GM19395 (cell line): ENCODE measurements at regions not wholly inside any gene's neighbourhood (a gene's known extent, or its start where the extent isn't known, plus 50 kb on each side); places are given as distances from the start of the nearest gene placed in this dataset.
"Not testable (repeated sequence)": the region's sequence is repeated elsewhere in the genome, so short reads cannot be mapped to it uniquely, and the experiment has no call there.

ENCODE experiments used
- ATAC-seq: cut with Tn5 transposase; IDR thresholded peaks from one replicate; pipeline ENCODE4 v1.9.1; 2021; ENCODE audit warnings: mild to moderate bottlenecking, moderate library complexity; ENCODE audit not compliant: unreplicated experiment

DNA sequence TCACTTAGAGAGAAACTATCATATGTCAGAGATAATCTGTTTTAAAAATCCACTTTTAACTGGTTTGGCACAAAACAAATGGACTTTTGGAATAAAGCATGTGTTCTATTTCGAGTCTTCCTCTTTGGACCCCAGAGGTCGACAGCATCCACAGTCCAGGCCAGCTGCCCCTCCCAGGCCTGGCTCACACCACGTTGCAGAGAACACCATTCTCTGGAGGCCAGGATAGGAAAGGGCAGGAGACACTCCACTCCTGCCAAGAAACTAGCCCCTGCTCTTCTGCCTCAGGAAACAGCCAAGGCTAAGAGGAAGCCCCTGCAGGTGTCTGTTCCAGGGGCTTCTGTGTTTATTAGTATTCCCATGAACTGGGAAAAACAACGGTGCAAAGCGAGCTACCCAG, 456.6 kb upstream of the ID2 start:
- ATAC-seq: no peak

DNA sequence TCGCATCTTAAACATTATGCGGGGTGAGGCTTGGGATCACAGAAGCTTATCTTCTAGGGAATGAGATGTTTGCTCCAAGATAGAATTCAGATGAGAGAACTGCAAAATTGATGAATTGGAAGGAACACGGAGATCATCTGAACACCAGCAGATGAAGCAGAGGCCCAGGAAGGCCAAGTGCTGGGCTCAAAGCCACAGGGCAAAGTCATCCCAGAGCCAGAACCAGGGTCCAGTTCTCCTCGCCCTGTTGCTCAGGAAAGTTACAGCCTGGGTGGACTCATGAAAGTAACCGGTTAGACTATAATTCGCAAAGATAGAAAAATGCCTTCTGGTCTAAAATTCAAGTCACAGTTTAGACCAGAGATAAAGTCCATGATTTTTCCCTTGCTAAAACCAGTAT, 456.1 kb upstream of the ID2 start:
- no peak for ATAC-seq

DNA sequence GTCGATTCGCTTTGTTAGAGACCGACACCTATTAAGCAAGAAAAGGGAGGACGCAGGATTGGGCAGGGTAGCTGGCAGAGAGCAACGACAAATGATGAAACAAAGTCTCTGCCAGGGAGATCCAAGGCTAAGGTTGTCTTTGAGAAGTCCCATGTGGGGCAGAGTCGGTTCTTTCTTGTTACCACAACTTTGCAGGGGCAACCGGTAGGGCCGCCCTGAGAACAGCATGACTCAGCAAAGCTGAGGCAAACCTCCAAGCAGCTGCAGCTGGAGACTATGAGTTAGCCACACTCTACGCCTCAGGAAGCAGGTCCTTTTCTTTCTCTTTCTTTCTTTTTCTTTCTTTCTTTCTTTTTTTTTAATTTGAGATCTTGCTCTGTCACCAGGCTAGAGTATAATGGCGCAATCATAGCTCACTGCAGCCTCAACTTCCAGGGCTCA, 452.3 kb upstream of the ID2 start:
- peak; percentile 91 for ATAC-seq

DNA sequence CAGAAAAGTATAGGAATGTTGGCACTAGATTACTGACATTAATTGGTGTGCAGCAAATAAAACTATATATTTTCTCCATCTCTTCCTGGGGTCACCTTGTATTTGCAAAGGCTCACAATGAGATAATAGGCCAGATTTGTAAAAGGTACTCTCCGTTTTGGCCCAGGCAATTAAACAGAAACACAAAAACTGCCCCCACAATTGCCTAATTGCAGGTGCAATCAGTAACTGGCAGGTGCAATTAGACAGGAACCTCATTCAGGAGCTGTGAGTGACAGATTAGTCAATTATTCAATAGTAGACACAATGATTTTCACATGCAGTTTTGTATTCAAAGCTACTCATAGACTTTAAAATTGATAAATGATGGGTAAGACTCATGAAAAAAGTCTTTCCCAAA, 451.4 kb upstream of the ID2 start:
- no peak for ATAC-seq

DNA sequence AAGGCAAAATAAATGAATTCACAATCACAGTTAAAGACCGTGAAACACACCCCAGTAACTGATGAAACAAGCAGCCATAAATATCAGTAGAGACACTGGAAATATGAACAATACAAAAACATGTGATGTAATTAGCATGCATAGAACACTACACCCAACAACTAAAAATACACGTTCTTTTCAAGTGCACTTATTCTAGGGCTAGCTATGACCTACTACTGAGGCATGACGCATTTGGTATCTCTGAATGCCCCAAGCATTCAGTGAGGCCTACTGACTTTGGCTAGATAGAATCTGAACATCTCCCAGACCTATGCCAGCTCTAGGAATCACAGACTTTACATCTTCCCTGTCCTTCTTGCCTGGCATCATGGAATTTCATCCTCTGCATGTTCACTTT, 450.0 kb upstream of the ID2 start:
- ATAC-seq: no peak

DNA sequence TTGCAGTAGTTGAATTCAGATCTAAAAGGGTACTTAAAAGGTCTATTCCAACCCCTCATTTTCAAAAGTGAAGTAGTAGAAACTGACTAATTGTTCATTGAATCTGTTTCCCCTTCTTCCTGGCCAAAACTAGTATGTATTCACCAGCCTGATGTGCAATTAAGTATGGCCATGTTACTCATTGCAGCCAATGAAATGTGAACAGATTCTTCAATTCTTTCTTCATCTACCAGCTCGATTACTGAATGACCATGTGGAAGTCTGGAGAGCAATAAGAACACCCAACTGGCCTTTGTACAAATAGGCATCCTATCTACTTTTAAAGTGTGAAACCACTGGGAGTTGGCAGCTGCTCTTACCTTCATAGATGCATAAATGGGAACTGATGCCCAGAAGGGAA, 449.0 kb upstream of the ID2 start:
- no peak for ATAC-seq

DNA sequence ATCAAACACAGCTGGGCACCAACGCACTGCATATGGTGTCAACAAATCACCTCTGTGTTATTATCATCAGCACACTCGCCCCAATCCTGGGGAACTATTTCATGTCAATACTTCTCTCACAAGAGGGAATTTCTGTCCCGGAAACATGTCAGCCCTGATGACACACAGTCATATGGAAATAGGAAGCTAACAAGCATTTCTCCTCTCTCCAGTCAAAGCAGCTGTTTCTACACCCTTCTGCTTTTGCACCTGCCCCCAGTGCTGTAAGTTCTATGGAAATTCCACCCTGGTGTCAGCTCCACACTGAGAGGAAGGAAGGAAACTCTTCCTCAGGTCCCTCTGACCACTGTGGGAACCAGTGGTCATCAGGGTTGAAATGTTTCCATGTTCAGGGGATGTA, 447.6 kb upstream of the ID2 start:
- ATAC-seq: peak; percentile 35

DNA sequence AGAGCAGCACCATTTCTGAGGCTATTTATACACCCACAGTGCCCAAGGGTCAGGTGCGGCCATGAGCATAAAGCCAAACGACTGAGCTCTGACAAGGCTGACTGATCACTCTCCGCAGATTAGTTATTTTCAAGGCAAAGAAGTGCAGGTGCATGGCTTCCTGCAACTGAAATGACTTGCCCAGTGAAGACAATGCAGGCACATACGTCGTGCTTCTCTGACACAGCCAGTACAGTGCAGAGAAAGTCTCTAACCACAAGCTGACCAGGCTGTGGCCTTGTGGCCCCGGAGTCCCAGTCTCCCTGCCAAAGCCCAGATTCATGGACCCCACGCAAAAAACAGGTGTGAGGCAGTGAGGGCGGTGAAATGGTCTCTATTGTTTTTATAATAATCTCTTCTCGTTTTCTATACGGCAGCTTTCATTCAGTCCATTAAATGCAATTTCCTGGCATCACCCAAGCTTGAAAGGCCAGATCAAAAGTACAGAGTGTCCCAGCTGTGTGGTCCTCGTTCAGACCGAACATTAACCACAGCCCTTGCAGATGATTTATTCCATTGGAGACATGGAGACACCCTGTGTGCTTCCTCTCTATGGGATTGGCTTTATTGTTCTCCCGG, 447.0 kb upstream of the ID2 start:
- ATAC-seq: peak; percentile 96

DNA sequence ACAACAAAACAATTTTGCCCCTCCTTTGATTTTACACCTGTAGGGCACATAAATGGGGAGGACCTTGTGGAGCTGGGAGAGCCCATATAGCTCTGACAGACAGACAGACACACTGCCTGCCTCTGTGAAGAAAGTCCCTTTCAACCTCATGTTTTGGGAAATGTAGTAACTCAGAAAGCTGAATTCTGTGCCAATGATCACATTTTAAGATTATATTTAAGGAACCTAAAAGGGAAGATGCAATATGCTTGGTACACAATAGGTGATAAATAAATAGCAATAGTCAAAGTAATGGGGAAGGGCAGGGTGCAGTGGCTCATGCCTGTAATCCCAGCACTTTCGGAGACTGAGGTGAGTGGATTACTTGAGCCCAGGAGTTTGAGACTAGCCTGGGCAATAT, 446.4 kb upstream of the ID2 start:
- no peak for ATAC-seq

DNA sequence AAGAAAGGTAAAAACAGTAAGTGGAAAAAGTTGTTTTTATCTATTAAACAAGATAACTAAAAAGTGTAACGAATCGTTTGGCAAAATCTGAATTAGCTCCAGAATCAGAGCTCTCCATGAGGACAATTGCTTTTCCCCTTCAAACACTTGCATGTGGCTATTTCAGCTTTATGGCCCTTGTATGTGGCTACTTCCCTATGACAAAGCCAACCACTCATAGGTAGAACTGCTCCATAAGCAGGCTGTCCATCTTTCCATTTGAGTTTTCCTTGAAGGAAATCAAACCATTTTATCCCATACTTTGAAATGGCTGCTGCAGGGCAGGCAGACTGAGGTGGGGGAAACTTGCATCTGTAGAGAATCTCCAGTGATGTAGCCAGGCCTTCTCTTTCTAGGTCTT, 445.5 kb upstream of the ID2 start:
- no peak for ATAC-seq

DNA sequence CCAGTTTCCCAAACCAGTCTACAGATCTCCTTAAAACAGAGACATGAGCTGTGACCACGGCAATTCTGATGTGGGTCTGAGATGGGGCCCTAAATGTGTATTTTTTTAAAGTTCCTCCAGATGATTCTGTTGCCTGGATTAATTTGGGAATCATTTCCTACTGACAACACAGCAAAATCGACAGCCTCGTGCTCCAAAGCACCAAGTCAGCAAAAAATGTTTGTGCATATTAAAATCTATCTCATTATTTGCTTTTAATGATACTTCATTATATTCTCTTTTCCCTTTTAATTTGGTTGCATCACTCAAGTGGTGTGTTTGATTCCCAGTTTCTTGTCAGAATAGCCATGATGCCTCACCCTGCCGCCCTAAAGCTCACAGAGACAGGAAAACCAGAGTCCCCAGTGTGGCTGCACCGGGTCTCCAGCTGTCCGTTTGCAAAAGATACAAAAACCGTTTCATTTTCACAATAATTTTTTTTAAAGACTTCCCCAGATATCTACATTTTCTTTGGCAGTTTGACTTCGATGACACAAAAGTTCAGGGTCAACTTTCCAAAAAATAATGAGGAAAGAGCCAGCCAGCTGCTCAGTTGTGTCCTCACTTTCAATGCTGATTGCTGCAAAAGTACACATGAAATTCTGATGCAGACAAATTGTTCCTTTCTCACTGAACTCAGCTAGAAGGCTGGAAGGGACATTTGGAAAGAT, 443.2 kb upstream of the ID2 start:
- ATAC-seq: no peak

DNA sequence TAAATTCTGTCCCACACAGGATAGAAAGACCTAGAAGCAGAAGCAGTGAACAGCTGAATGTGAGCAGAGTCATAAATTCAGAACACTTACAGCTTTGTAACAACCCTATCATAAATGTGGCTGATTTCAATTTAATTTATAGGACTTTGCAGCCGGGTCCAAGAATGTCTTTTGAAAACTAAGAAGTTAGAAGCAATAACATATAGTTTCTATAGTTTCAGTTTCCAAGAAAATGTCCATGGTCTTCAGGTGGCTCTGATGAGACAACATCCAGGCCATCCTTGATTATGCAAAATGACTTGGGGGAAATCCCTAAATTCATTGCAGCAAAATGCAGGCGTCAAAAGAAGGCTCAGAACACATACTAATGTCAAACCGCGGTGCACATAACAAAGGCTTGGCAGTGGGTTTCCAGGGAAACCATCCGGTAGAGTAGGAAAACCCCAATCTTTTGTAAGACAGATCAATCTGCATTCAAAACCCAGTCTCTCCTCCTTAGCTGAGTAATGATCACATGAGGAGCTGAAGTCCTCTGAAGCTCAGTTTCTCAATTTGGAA, 442.2 kb upstream of the ID2 start:
- ATAC-seq: no peak

DNA sequence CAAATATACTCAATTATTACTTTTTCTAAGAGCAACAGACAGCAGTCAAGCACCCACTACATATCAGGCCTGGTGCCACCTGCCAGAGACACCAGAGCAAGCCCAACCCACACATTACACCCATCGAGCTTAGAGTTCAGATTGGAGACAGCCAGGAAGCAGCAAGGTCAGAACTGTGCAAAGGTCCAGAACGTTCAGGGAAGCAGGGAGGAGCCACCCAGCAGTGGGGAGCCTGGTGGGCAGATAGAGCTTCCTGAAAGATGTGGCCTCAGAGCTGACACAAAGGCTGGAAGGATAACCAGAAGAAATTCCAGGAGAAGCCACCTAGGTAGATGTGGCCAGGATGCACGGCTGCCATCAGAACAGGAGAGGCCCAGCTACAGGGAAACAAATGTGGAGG, 440.5 kb upstream of the ID2 start:
- ATAC-seq: no peak

DNA sequence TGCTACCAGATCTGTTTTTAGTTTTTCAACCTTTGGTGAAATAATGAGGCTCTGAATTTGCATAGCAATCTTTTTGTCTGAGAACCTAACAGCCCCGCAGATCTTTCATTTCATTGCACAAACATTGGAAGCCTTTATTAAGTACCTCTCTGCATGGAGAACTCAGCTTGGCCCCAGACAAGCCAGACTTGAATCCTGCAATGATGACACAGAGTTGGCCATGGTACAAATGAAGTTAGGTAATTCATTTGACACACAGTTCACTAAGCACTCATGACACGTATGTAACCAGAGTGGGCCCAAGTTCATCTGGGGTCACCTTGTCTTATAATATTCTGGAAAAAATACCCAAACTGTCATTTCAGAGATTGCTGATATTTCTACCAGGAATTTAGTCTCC, 439.1 kb upstream of the ID2 start:
- no peak for ATAC-seq

DNA sequence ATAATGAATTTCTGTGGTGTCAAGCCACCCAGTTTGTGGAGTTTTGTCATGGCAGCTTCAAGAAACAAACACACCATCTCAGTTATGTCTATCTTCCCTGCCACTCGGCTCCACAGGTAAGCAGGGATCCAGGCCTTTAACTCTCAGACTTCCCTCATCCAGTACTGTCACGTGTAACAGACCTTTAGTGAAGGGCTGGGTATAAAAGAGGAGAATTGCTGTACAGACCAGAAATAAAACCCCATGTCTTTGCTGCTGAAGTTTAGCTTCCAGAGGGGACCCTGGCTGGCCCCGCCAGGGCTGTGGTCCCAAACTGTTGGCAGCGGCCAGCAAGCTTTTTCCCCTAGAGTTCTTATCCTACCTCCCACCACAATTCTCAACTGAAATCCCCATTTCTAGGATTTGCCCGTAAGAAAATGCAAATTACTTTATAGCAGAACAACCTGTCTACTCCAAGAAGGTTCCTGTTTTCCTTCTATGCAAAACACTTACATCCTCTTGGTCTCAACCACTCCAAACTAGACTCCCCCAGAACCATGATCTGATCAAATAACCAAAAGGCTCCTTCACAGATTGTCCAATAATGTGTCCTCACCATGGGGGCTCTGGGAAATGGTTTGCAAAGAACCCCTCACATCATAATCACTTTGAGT, 438.0 kb upstream of the ID2 start:
- ATAC-seq: no peak

DNA sequence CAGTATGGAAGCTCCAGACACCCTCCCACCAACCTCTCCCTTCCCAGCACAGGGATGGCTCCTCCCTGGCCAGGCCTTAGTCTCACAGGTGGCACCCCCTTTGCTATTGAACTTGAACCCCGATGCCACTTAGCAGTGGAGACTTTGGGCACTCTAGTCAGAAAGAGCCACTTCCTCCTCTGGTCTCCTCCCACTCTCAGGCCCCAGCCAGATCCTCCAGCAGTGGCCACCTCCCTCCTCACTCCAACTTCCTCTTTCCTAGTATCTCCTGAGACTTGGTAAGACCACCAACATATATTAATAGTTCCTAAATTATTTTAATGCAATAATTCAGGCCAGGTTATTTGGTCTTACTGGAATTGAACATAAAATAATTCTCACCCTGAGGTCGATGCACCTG, 437.2 kb upstream of the ID2 start:
- no peak for ATAC-seq

DNA sequence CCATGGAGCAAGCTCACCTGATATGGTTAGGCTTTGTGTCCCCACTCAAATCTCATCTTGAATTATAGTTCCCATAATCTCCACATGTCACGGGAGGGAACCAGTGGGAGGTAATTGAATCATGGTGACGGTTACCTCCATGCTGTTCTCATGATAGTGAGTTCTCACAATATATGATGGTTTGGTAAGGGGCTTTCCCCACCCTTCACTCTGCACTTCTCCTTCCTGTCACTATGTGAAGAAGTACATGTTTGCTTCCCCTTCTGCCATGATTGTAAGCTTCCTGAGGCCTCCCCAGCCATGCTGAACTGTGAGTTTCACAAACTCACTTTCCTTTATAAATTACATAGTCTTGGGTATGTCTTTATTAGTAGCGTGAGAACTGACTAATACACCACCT, 435.7 kb upstream of the ID2 start:
- no peak for ATAC-seq

DNA sequence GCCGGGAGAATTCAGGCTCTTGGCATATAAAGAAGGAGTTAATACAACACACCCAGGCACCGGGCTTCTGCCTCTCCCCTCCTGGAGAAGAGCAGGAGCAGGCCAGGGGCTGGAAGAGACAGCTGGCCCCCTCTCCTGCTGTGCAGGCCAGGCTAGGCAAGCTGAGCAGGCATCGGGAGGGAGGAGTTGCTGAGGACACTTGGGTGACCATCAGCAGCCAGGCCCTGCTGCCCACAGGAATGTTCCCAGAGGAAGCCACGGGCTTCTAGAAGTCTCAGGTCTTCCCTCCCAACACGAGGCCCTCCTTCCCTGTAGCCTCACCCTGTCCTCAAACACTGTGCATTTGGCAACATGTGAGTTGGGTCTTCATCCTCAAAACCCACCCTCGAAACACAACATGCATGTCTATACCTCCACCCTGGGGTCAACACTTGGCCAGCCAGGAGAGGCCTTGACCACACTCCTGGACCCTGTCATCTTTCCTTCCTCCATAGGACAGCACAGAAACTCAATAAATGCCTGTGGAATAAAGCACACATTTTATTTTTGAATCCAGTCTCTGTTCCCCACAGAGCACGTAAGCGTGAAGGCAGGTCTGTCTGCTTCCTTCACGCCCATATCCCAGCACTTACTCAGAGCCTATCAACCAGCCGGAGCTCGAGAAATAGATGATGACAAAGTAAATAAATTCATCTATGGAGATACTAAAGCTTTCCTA, 433.8 kb upstream of the ID2 start:
- no peak for ATAC-seq

DNA sequence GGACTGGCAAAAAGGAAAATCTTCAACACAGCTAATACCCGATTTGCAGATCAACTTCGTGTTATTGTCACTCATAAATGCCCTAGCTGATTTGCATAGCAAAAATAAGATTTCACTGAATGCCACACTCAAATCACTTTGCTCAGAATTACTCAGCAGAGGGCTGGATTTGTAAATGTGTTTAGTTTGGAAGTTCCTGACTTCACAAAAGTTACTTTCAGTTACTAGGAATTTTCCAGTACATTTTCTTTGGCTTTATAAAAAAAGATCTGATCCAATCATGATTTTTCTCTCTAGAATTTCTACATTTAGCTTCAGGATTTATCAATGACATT, 433.3 kb upstream of the ID2 start:
- ATAC-seq: no peak

DNA sequence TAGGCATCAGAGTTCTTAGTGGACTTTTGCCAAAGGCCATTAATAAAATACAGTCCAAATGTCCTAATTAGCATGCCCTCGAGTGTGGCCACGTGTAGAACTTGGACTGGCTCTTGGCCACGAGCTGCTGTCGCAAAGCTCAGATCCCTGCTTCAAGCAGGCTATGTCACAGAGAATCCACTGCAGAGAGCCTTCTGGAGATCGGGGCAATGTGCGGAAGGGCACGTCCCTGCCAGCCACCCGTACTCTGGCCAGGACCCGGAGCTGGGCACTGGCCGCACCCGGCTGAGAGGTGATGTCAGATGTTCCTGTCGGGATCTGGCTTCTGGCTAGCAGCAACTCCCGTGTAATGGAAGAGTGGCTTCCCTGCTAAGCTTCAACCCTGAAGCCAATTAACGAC, 432.7 kb upstream of the ID2 start:
- no peak for ATAC-seq

DNA sequence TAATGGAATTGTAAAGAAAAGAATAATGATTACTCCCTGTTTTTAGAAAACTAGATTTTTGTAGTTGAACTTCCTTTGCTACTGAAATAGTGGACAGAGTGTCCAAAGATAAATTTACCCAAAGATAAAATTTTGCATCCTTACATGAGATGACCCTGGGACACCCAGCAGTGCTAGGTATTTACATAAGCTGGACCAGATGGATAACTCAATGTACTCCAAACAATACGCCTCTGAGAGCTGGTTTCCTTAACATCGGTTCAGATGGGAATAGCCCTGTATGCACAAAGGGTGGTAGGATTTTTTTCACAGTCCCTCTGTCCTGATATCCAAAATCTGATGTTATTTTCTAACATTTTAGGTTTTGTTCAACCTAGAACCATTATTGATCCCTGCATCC, 432.1 kb upstream of the ID2 start:
- ATAC-seq: no peak

DNA sequence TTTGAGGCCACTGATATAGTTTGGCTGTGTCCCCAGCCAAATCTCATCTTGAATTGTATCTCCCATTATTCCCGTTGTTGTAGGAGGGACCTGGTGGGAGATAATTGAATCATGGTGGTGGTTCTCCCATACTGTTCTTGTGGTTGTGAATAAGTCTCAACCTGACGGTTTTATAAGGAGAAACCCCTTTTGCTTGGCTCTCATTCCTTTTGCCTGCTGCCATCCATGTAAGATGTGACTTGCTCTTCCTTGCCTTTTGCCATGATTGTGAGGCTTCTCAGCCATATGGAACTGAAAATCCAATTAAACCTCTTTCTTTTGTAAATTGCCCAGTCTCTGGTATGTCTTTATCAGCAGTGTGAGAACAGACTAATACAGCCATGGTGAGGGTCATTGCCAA, 431.6 kb upstream of the ID2 start:
- ATAC-seq: not testable (repeated sequence)
